ENCODE measurements at regions not wholly inside any gene's neighbourhood (a gene's known extent, or its start where the extent isn't known, plus 50 kb on each side); places are given as distances from the start of the nearest gene placed in this dataset.
"Not testable (repeated sequence)": the region's sequence is repeated elsewhere in the genome, so short reads cannot be mapped to it uniquely, and the experiment has no call there.

DNA sequence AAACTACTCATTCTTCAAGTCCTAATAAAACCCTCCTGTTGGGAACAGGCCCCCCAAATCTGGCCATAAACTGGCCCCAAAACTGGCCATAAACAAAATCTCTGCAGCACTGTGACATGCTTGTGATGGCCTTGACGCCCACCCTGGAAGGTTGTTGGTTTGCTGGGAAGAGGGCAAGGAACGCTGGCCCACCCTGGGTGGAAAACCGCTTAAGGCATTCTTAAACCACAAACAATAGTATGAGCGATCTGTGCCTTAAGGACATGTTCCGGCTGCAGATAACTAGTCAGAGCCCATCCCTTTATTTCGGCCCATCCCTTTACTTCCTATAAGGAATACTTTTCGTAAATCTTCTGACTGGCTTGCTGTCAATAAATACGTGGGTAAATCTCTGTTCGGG lies 404.4 kb downstream of the METTL4 start:
- DNase-seq (ENCODE audit: low read depth), result not testable (repeated sequence)

DNA sequence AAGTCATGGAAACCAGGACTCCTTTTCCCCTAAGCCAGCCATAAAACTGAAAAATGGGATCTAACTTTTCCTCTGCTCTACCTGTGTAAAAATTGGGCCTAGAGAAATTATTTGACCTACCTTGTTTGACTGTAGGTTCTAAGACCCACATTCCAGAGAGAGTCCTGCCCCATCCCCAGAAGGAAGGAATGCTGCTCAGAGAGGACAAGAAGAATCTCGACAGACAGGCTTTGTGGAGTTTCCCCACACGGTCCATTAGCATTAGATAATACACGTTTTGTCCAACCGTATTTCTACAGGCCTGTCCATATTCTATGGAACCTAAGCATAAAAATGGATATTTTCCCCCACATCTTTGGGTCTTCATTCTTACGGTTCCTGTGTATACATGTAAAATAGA lies 403.3 kb downstream of the METTL4 start:
- no peak for DNase-seq (ENCODE audit: low read depth)

DNA sequence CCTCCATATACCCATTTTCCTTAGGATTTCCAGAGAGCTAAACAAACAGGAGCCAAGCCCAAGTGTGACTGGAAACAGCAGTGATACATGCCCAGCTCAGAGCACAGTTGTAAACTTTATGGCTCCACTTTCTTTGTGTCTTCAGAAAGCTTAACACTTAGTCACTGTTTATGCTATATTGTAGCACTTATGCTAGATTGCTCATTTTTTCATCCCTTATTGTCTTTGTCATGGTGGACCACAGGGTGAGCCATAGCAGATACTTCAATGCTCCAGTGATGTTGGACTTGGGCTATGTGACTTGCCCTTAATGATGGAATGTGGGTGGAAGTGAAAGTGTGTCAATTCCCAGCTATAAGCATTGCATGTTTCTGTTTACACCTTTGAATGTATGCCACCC lies 401.6 kb downstream of the METTL4 start:
- DNase-seq (ENCODE audit: low read depth), result no peak

DNA sequence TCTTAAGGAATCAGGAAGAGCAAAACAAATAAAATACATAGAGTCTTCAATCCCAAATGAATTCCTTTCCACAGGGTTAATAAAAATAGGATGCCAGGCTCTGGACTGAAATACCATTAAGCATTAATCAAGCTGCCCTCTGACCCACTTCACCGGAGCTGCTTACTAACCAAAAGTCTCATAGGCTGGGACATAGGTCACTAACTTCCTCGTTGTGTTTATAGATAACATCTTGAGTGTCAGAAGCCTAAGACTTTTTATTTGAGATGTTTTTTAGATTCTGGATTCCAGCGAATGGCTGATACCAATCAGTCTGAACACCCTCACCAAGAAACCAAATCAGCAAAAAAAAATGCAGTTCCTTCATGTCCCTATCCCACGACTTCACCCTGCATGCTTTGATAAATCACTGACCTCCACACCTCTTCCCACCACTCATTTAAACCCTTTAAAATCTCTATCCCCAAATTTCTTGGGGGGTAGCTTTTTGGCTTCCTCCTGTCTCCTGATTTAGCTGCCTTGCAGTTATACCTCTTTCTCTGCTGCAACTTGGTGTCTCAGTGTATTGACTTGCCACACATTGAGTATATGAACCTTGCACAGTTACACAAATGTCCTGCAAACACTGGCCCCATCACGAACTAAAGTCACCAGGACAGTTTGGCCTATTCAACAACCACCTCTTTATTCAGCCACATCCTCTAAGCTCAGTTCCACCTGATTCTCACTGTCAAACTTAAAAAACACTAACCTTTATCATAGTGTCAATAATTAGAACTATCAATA lies 399.3 kb downstream of the METTL4 start:
- DNase-seq (ENCODE audit: low read depth), result no peak

DNA sequence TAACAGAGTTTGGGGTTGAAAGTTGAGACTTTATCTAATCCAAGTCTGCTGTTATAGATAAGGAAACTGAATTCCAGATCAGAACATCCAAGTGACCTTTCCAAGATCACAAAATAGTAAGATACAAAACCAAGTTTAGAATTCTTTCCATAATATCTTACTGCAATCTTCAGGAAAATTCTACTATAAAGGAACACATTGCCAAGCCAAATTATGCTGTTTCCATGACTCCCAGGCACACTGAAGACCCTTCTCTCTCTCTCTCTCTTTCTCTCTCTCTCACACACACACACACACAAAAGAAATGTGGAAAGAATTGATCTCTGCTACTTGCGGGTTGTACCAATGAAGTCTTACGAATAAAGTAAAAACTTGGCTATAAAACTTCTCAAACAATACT lies 398.4 kb downstream of the METTL4 start:
- DNase-seq (ENCODE audit: low read depth), result no peak

DNA sequence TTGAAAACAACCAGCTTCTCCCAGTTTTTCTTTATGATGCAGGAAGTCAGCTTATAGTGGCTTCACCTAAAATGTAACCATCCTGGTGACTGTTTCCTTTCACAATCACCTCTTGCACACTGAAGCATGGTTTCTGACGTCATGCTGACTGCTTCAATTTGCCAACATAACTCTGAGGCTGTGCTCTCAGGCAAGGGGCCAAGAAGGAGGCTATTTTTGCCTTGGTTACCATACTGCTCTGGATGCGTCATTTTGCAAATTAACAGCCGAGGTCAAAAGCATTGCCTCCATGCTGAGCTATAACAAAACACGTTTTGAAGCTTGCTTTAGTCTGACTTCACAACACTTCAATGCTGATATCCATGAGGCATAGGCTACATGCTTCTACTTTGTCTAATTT lies 397.8 kb downstream of the METTL4 start:
- DNase-seq (ENCODE audit: low read depth), result peak; percentile 74

DNA sequence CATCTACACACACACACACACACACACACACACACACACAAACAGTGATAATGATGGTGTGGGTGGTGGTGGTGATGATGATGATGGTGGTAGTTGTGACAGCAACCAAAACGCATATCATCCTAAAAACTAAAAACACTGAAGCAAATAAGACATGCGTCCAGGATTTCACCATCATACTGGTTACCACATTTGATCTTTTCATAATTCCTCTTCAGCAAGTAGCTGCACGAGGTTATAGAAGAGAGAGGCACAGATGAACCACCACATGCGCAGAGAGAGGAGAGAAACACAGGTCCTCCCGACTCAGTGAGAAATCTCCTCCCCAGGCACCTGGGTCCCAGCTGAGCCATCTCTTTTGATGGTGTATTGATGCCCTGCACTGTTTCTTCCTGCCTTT lies 393.3 kb downstream of the METTL4 start:
- DNase-seq (ENCODE audit: low read depth), result no peak

DNA sequence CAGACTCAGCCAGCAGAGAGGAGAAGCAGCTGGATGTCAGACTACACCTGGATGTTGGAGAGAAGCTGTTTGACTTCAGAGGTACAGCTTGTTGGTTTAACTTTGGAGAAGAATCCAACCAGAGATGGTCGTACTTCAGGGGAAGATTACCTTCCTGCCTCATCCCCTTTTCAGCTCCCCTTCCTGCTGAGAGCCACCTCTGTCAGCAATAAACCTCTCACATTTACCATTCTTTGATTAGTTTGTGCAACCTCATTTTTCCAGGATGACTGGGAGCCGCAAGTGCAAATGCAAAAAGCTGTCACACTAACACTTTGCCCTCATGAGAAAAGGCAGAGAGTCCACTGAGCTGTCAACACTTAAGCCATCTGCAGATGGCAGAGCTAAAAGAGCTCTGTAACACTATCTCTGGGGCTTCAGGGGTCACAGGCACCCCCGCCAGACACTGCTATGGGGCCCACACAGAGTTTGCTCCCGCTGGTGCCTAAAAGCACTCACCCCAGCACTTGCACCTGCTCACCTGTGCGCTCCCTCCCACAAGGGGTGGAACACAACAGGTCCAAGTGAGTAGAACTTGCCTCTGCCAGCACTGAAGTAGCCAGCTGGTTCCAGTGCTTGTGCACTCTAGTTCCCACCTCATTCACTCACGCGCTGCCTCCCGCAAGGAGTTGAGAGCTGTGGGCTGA lies 391.7 kb downstream of the METTL4 start:
- DNase-seq (ENCODE audit: low read depth), result no peak

DNA sequence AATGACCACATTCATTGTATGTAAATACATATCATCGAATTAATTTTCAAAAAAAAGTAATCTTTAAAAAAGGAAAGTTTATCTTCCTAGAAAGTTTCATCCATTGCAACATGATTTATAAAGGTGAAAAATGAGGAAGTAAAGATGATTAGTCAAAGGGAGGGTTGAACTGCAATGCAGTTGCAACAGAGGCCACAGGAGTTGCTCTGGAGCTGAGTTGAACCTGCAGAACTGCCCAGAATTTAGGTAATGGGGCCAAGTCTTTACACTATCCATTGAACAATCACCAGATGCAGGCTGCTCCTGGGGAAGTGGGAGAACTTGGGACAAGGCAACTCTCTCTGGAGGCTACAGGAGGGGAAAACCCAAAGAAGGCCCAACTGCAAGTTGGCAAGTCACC lies 390.7 kb downstream of the METTL4 start:
- DNase-seq (ENCODE audit: low read depth), result no peak

DNA sequence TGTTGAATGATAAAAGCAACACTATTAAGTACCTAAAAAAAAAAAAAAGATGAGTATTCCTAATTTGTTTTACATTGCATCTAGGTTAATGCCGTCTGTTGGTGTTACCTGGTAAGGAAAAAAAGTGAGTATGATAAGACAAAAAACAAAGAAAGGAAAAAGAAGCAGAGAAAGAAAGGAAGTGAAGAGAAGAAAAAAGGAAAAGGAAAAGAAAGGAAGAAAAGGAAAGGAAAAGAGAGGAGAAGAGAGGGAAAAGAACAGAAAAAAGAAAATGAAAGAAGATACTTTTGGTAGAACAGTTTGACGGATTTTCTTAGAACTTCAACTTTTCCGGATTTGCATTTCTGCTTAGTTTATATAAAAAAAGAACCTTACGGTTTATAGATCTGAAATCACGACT lies 387.9 kb downstream of the METTL4 start:
- DNase-seq (ENCODE audit: low read depth), result no peak

DNA sequence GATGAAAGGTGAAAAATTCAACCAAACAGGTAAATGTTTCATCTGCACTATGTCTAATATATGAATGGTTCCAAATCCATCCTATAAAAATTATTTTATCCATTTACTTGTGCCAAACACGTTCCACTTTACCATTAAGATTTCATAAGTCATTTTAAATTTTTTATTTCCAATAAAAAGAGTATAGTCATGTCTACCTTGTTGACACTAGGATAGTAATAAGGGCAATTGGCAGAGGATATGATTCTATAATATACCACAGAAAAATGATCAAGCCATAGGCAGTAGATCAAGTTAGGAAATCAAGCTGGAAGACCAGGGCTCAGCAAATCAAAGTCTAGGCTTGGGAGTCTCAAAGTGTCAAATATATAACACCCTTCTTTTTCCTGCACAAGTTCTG lies 384.3 kb downstream of the METTL4 start:
- no peak for DNase-seq (ENCODE audit: low read depth)

DNA sequence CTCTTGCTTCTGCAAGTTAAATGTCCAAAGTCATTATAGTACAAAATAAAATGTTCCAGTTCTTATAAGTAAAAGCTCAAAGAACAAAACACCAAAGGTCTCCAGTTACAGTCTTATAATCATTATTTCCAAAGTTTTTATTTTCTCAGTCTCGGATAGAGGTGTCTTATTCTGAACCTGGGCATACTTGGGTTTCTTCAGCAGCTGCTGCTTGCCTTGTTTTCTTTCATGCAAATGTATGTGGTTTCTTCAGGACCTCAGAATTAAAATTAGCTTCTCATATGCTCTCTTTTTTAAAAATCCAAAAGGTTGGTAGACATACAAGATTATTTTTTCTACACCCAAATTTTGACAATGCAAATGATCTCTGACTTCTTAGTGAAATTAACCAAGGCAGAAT lies 383.0 kb downstream of the METTL4 start:
- no peak for DNase-seq (ENCODE audit: low read depth)

DNA sequence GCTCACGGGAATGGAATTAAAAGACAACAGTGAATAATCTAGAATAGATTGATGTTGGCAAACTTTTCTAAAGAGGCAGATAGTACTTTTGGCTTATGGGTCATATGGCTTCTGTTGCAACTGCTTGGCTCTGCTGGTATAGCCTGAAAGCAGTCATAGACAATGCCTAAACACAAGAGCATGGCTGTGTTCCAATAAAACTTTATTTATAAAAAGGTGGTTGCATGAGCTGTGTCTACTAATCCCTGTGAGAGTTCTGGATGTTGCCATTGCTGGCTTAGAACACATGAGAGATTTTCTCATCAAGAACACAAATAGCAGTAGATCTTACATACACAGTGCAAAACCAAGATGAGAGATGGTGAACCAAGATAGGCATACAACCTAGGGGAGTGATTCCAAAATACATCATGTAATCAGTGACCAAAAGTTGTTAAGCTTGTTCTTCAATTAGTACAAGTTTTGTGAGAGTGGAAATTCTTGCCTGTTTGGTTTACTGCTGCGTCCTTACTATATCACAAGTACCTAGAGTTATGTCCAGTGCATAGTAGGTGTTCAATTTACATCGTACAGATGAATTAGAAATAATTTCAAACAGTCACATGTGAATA lies 380.0 kb downstream of the METTL4 start:
- DNase-seq (ENCODE audit: low read depth), result no peak

DNA sequence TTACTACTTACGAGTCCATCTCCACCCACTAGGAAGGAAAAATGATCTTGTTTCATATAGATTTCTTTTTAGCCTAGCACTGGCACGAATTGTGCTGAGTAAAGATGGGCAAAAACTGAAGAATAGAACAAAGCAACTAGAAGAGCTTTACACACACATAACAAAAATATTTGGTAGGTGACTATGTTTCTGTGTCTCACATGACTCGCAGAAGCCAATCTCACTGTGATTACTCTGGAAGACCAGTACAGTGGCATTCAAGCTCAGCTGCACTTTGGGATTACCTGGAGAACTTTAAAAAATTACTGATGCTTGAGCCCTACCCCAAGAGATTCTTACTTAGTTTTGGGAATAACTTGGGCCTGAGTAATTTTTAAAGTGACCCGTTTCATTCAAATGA lies 378.7 kb downstream of the METTL4 start:
- DNase-seq (ENCODE audit: low read depth), result no peak

DNA sequence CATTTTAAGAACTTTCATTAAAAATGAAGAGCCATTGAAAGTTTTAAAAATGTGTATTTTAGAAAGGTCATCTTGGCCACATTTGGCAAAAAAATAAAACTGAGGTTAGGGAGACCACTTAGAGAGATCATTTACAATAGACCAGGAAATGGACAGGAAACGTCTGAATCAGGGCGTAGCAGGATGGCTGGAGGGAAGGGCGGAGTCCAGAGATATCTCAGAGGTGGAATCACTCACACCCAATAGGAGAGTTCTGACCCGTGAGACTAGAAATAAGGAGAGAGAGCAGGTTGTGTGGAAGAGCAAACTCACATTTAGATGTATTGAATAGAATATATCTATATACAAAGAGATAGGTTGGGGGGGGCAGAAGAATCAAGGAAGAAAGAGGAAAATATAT lies 373.4 kb downstream of the METTL4 start:
- DNase-seq (ENCODE audit: low read depth), result no peak

DNA sequence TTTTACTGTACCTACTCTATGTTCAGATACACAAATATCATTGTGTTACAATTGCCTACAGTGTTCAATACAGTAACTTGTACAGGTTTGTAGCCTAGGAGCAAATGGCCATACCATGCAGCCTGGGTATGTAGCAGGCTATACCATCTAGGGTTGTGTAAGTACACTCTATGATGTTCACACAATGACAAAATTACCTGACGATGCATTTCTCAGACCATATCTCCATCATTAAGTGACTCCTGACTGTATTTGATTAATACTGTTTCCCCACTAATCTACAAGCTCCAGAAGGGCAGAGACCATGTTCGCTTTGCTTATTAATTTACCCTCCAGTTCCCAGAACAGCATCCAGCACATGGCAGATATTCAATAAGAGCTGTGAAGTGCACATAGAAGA lies 372.2 kb downstream of the METTL4 start:
- DNase-seq (ENCODE audit: low read depth), result no peak

DNA sequence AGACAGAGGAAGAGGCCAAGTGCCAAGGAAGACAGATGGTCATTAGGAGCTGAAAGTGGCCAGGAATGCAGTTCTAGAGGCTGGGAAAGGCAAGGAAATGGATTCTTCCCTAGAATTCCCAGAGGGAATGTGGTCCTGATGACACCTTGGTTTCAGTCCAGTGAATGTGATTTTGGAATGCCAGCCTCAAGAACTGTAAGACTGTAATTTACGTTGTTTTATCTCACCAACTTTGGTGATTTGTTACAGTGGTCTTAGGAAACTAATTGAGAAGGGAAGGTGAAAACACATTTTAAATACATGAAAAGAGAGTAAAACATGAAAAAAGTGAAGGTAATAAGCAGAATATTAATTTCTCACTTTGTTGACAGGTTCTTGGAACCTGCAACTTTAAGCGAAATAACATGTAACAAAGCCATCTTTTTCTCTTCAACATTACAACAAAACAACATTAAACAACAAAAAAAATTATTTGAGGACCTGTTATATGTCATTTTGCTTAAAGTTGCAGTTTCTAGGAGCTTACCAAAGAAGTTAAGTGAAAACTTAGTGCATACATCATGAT lies 370.2 kb downstream of the METTL4 start:
- no peak for DNase-seq (ENCODE audit: low read depth)

DNA sequence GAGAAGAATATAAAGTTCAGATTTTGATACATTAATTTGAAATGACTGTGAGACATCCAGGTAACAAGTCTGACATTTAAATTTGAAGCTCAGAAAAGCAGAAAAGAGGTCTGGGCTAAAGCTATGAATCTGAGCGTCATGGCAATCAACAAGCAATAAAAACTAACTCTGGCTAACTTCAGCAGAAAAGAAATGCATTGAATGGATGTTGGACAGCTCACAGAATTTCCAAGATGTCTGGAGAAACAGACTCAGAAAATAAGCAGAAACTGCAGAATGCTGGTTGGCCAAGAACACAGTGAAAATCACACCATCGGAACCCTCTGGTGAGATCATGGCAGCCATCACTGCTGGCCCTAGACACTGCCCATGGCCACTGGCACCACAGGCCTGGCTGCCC lies 366.6 kb downstream of the METTL4 start:
- no peak for DNase-seq (ENCODE audit: low read depth)

DNA sequence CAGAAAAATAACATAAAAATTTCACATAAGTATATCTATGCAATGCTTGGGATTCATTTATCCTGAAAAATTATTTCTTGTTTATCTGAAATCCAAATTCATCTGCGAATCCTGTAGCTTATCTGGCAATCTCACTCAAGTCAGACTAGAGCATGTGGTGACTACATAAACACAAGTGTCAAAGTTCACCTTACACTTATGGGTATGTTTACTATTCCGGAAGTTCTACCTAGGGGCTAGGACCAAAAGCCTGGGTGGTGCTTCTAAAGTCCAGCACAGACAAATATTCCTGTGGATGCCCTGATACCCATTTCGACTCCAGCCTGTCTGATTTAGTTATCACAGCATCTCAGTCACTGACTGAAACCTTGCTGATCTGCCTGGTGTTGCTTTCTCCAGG lies 364.0 kb downstream of the METTL4 start:
- DNase-seq (ENCODE audit: low read depth), result no peak

DNA sequence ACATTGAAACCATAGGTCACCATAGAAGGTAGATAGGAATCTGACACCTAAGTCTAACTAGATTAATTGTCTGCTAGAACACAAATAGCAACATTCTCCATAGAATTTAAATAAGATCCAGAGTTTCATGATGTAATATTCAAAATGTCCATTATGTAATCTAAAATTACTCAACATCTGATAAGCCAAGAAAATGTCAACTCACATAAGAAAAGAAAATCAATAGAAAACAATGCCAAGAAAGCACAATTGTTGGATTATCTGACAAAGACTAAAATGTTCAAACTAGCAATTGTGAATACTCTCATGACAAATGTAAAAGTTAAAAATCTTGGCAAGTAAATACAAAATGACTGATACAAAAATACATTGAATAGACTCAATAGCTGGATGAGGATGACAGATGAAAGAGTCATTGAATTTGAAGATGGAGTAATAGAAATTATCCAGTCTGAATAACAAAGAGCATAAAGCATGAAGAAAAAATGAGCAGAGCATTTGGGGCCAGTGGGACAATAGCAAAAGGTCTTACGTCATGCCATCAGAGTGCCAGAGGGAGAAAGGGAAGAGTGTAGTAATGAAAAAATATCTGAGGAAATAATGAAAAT lies 358.6 kb downstream of the METTL4 start:
- DNase-seq (ENCODE audit: low read depth), result no peak

DNA sequence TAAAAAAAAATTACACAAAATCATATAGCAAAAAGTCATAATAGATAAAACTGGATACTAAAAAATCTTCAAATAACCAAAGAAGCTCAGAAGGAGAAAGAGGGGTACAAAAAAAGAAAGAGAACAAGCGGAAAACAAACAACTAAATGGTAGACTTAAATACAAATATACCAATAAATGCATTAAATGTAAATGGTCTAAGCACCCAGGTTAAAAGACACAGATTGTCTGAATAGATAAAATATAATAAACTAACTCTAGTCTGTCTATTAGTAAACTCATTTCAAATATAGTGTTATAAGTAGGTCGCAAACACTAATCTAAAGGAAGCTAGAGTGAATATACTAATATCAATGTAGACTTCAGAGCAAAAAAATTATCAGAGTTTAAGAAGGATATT lies 357.4 kb downstream of the METTL4 start:
- DNase-seq (ENCODE audit: low read depth), result no peak

DNA sequence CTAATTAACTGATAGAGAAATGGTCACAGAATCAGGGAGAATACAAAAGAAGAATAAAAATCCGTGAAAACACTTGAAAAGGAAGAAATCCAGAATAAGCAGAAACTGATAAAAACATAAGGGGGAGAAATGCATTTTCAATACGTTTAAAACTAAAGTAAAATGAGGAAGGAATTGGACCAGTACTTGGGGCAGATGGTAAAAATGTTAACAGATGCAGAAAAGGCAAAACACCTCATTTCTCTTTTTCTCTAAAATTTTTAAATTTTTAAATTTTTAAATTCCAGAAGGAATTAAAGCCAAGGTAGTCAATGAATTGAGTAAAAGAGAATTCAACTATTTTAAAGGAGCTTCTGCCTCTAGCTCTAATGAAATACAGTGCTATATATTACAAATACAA lies 353.9 kb downstream of the METTL4 start:
- no peak for DNase-seq (ENCODE audit: low read depth)

Measured in LHCN-M2 (cell line).